ENCODE measurements at regions not wholly inside any gene's neighbourhood (a gene's known extent, or its start where the extent isn't known, plus 50 kb on each side); places are given as distances from the start of the nearest gene placed in this dataset.

DNA sequence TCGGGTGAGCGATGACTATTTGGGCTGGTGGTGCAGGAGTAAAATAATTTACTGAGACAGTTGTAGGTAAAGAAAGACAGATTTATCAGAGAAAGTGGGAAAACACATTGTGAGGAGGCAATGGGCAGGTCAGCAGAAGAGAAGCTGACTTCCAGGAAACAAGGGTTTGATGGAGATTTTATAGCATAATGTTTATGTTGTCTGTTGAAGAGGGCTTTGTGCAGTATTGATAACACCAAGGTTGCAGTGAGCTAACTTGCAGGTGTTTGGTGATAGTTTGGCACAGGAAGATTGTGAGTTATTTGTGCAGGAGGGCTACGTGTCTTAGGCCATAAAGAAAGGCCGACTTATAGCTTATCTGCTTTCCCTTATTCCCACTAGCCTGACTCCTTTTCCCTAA lies 72.2 kb downstream of the DHRS2 start:
- Histone ChIP-seq H3K27me3 (ENCODE audit: control insufficient read depth in 4 of 4, insufficient read depth in 4 of 4, low read length in 3 of 4) (no peaks in the 10 kb centered on the region), H3K27ac (ENCODE audit: low read depth in 1 of 2, low read length in 2 of 2) (no peak overlapping the region), H3K9me3 (ENCODE audit: control insufficient read depth in 4 of 4, low read length in 3 of 4) (peaks cover 0 to 7% (median 0%) of the 10 kb centered on the region in 4 donors), H3K4me3 (ENCODE audit: low read depth in 1 of 3, low read length in 3 of 3) (no peak overlapping the region), H3K36me3 (ENCODE audit: control insufficient read depth in 4 of 4, insufficient read depth in 3 of 4, low read depth in 1 of 4, low read length in 3 of 4) (no peaks in the 10 kb centered on the region), H3K4me1 (ENCODE audit: control insufficient read depth in 4 of 4, insufficient read depth in 4 of 4, low read length in 3 of 4) (peaks cover 0 to 8% (median 4%) of the 10 kb centered on the region in 4 donors), H3K9ac (ENCODE audit: low read depth in 1 of 2, low read length in 2 of 2) (no peak overlapping the region)
- WGBS = 89% methylated on average over 4 of the region's 4 CpGs
- TF ChIP-seq HNF4A (conservative IDR thresholded peaks at IDR 0.05) = no peak
- TF ChIP-seq GABPA (IDR thresholded peaks at IDR 0.05 in 1 of 2, conservative IDR thresholded peaks at IDR 0.05 in 1 of 2) = no peak
- TF ChIP-seq SP1 (IDR thresholded peaks at IDR 0.05) = no peak
- TF ChIP-seq, protein P1, sequence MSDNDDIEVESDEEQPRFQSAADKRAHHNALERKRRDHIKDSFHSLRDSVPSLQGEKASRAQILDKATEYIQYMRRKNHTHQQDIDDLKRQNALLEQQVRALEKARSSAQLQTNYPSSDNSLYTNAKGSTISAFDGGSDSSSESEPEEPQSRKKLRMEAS (IDR thresholded peaks at IDR 0.05) = no peak
- TF ChIP-seq RXRA (IDR thresholded peaks at IDR 0.05) = no peak
- TF ChIP-seq FOXA2 (IDR thresholded peaks at IDR 0.05) = no peak
- TF ChIP-seq NR2F2 (IDR thresholded peaks at IDR 0.05) = no peak
- TF ChIP-seq, protein P2, sequence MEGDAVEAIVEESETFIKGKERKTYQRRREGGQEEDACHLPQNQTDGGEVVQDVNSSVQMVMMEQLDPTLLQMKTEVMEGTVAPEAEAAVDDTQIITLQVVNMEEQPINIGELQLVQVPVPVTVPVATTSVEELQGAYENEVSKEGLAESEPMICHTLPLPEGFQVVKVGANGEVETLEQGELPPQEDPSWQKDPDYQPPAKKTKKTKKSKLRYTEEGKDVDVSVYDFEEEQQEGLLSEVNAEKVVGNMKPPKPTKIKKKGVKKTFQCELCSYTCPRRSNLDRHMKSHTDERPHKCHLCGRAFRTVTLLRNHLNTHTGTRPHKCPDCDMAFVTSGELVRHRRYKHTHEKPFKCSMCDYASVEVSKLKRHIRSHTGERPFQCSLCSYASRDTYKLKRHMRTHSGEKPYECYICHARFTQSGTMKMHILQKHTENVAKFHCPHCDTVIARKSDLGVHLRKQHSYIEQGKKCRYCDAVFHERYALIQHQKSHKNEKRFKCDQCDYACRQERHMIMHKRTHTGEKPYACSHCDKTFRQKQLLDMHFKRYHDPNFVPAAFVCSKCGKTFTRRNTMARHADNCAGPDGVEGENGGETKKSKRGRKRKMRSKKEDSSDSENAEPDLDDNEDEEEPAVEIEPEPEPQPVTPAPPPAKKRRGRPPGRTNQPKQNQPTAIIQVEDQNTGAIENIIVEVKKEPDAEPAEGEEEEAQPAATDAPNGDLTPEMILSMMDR (IDR thresholded peaks at IDR 0.05; ENCODE audit: low read depth, low read length, missing input control) = no peak
- no peak for TF ChIP-seq HNF4G (IDR thresholded peaks at IDR 0.05)
- TF ChIP-seq, protein P3, sequence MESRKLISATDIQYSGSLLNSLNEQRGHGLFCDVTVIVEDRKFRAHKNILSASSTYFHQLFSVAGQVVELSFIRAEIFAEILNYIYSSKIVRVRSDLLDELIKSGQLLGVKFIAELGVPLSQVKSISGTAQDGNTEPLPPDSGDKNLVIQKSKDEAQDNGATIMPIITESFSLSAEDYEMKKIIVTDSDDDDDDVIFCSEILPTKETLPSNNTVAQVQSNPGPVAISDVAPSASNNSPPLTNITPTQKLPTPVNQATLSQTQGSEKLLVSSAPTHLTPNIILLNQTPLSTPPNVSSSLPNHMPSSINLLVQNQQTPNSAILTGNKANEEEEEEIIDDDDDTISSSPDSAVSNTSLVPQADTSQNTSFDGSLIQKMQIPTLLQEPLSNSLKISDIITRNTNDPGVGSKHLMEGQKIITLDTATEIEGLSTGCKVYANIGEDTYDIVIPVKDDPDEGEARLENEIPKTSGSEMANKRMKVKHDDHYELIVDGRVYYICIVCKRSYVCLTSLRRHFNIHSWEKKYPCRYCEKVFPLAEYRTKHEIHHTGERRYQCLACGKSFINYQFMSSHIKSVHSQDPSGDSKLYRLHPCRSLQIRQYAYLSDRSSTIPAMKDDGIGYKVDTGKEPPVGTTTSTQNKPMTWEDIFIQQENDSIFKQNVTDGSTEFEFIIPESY (IDR thresholded peaks at IDR 0.05) = no peak
- no peak for TF ChIP-seq FOXA1 (IDR thresholded peaks at IDR 0.05)
- TF ChIP-seq RAD21 (IDR thresholded peaks at IDR 0.05) = no peak
- no peak for TF ChIP-seq JUND (IDR thresholded peaks at IDR 0.05)
- TF ChIP-seq, protein P4, sequence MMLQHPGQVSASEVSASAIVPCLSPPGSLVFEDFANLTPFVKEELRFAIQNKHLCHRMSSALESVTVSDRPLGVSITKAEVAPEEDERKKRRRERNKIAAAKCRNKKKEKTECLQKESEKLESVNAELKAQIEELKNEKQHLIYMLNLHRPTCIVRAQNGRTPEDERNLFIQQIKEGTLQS (IDR thresholded peaks at IDR 0.05) = no peak
- no peak for TF ChIP-seq YY1 (IDR thresholded peaks at IDR 0.05)
- TF ChIP-seq EGR1 (IDR thresholded peaks at IDR 0.05; ENCODE audit: low read depth in 2 of 2) = no peak
- TF ChIP-seq, protein P5, sequence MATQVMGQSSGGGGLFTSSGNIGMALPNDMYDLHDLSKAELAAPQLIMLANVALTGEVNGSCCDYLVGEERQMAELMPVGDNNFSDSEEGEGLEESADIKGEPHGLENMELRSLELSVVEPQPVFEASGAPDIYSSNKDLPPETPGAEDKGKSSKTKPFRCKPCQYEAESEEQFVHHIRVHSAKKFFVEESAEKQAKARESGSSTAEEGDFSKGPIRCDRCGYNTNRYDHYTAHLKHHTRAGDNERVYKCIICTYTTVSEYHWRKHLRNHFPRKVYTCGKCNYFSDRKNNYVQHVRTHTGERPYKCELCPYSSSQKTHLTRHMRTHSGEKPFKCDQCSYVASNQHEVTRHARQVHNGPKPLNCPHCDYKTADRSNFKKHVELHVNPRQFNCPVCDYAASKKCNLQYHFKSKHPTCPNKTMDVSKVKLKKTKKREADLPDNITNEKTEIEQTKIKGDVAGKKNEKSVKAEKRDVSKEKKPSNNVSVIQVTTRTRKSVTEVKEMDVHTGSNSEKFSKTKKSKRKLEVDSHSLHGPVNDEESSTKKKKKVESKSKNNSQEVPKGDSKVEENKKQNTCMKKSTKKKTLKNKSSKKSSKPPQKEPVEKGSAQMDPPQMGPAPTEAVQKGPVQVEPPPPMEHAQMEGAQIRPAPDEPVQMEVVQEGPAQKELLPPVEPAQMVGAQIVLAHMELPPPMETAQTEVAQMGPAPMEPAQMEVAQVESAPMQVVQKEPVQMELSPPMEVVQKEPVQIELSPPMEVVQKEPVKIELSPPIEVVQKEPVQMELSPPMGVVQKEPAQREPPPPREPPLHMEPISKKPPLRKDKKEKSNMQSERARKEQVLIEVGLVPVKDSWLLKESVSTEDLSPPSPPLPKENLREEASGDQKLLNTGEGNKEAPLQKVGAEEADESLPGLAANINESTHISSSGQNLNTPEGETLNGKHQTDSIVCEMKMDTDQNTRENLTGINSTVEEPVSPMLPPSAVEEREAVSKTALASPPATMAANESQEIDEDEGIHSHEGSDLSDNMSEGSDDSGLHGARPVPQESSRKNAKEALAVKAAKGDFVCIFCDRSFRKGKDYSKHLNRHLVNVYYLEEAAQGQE (IDR thresholded peaks at IDR 0.05) = no peak
- TF ChIP-seq TAF1 (conservative IDR thresholded peaks at IDR 0.05) = no peak
- no peak for DNase-seq (ENCODE audit: low spot score)

All from liver (tissue), 8 donors.